ENCODE measurements at regions not wholly inside any gene's neighbourhood (a gene's known extent, or its start where the extent isn't known, plus 50 kb on each side); places are given as distances from the start of the nearest gene placed in this dataset.

DNA sequence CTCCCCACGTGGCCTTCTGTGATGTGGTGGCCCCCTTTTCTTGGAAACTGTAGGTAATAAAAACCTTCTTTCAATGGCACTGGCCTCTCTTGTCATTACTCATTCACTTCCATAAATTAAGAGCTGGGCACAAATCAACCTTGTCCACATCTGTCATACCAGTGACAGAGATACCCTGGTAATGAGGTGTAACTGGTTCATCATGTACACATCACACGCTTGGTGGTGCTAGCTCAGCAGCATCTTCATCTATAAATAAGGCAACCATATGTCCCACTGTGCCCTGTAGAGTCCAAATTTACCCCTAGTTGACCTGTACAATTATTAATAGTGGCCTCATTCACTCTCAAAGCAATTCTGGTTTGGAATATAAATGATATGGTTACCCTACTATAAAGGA, 245.6 kb downstream of the HIVEP2 start:
- intact Hi-C loops (cut with micrococcal nuclease; ENCODE audit: unreplicated experiment), result no loop called here
- BruUV-seq (replicated peaks), result no TSS peak
- Histone ChIP-seq H3K79me2 (ENCODE audit: control insufficient read depth, insufficient read depth, low read length) (no peaks in the 10 kb centered on the region), H3K27me3 (replicated peaks in 1 of 2; ENCODE audit: control insufficient read depth in 2 of 2, insufficient read depth in 2 of 2, low read length in 1 of 2) (no peaks in the 10 kb centered on the region), H3K4me2 (ENCODE audit: control insufficient read depth, insufficient read depth) (no peak overlapping the region), H3K9me3 (replicated peaks; ENCODE audit: control insufficient read depth, insufficient read depth, low read length) (no peaks in the 10 kb centered on the region; the same call in 2 of the 3 replicates), H2AFZ (ENCODE audit: control insufficient read depth, low read depth, low read length) (no peak overlapping the region), H3K4me3 (no peak overlapping the region), H4K20me1 (ENCODE audit: control insufficient read depth, insufficient read depth) (no peaks in the 10 kb centered on the region), H3K4me1 (ENCODE audit: control insufficient read depth, insufficient read depth, low read length) (peaks cover 17% of the 10 kb centered on the region), H3K36me3 (ENCODE audit: control insufficient read depth in 2 of 2, insufficient read depth in 2 of 2, low read length in 1 of 2) (no peaks in the 10 kb centered on the region), H3K9ac (ENCODE audit: control insufficient read depth, insufficient read depth, low read length) (no peak overlapping the region), H3K27ac (ENCODE audit: control insufficient read depth, insufficient read depth) (no peak overlapping the region)
- in situ Hi-C loops (cut with MboI), result loop anchor here (25.0 kb wide), 1 partner anchor 713 kb away; no protein-coding TSS in a partner anchor
- ChIA-PET POLR2A (interaction anchor here (0.9 kb wide), 1 partner anchor 16 kb away, joined by 4 read pairs; no protein-coding TSS in a partner anchor), CTCF (interaction anchor here (0.5 to 3.0 kb wide), 11 partner anchors 13 to 1246 kb away, joined by 3 to 18 read pairs (median 5); no protein-coding TSS in a partner anchor), SMC1A (ENCODE audit: uncharacterized antibody, unreplicated experiment) (interaction anchor here (0.5 to 8.9 kb wide), 25 partner anchors 9 to 637 kb away, joined by 3 to 123 read pairs (median 3); no protein-coding TSS in a partner anchor), RAD21 (ENCODE audit: unreplicated experiment) (interaction anchor here (0.7 to 4.2 kb wide), 14 partner anchors 49 to 637 kb away, joined by 3 to 14 read pairs (median 4); partner anchors contain the start of gene HIVEP2)
- WGBS (ENCODE audit: insufficient coverage, insufficient replicate concordance, low lambda C conversion rate, missing lambda C conversion rate), result 40% methylated on average over 2 of the region's 2 CpGs
- DNase-seq (ENCODE audit: low read depth, low spot score), result no peak
- ATAC-seq, result peak; percentile 56
- TF ChIP-seq, protein P1, sequence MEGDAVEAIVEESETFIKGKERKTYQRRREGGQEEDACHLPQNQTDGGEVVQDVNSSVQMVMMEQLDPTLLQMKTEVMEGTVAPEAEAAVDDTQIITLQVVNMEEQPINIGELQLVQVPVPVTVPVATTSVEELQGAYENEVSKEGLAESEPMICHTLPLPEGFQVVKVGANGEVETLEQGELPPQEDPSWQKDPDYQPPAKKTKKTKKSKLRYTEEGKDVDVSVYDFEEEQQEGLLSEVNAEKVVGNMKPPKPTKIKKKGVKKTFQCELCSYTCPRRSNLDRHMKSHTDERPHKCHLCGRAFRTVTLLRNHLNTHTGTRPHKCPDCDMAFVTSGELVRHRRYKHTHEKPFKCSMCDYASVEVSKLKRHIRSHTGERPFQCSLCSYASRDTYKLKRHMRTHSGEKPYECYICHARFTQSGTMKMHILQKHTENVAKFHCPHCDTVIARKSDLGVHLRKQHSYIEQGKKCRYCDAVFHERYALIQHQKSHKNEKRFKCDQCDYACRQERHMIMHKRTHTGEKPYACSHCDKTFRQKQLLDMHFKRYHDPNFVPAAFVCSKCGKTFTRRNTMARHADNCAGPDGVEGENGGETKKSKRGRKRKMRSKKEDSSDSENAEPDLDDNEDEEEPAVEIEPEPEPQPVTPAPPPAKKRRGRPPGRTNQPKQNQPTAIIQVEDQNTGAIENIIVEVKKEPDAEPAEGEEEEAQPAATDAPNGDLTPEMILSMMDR (IDR thresholded peaks at IDR 0.05 in 2 of 3, conservative IDR thresholded peaks at IDR 0.05 in 1 of 3; ENCODE audit: control insufficient read depth in 2 of 3, extremely low read depth in 1 of 3, insufficient read depth in 1 of 3, low read depth in 3 of 3, low read length in 3 of 3), result 0 out of 6 replicates have a peak, but pooled peaks of 1 of the 3 experiments have one; percentile 12
- TF ChIP-seq EZH2 (IDR thresholded peaks at IDR 0.05; ENCODE audit: borderline replicate concordance, control insufficient read depth, low read depth, low read length) (no peak), POU2F2 (IDR thresholded peaks at IDR 0.05; ENCODE audit: borderline replicate concordance, low read depth, low read length) (no peak)
- TF ChIP-seq, protein P2, sequence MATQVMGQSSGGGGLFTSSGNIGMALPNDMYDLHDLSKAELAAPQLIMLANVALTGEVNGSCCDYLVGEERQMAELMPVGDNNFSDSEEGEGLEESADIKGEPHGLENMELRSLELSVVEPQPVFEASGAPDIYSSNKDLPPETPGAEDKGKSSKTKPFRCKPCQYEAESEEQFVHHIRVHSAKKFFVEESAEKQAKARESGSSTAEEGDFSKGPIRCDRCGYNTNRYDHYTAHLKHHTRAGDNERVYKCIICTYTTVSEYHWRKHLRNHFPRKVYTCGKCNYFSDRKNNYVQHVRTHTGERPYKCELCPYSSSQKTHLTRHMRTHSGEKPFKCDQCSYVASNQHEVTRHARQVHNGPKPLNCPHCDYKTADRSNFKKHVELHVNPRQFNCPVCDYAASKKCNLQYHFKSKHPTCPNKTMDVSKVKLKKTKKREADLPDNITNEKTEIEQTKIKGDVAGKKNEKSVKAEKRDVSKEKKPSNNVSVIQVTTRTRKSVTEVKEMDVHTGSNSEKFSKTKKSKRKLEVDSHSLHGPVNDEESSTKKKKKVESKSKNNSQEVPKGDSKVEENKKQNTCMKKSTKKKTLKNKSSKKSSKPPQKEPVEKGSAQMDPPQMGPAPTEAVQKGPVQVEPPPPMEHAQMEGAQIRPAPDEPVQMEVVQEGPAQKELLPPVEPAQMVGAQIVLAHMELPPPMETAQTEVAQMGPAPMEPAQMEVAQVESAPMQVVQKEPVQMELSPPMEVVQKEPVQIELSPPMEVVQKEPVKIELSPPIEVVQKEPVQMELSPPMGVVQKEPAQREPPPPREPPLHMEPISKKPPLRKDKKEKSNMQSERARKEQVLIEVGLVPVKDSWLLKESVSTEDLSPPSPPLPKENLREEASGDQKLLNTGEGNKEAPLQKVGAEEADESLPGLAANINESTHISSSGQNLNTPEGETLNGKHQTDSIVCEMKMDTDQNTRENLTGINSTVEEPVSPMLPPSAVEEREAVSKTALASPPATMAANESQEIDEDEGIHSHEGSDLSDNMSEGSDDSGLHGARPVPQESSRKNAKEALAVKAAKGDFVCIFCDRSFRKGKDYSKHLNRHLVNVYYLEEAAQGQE (IDR thresholded peaks at IDR 0.05; ENCODE audit: low read depth, low read length), result no peak
- FAIRE-seq, result no peak

All from GM12878 (cell line).